ENCODE measurements at regions not wholly inside any gene's neighbourhood (a gene's known extent, or its start where the extent isn't known, plus 50 kb on each side); places are given as distances from the start of the nearest gene placed in this dataset.
A peak's percentile ranks its signal among the peaks of the same experiment; 100 is the strongest.

DNA sequence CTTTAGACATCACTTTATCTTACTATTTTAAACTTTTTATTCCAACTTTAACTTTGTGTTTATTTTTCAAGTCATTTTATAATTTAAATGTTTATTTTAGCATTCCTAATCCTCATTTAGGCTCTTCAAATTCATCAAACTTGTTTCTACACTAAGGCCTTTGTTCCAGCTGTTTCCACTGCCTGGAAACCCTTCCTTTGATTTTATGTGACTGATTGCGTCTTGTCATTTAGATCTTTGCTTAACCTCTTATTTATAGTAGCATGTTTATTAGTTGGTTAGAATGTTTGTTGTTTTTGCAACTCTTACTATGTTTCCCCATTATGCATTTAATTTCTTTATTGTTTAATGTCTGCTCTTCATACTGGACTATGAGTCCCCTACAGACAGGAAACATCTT is 132.0 kb downstream of the FAM181B start:
- TF ChIP-seq, protein P1, sequence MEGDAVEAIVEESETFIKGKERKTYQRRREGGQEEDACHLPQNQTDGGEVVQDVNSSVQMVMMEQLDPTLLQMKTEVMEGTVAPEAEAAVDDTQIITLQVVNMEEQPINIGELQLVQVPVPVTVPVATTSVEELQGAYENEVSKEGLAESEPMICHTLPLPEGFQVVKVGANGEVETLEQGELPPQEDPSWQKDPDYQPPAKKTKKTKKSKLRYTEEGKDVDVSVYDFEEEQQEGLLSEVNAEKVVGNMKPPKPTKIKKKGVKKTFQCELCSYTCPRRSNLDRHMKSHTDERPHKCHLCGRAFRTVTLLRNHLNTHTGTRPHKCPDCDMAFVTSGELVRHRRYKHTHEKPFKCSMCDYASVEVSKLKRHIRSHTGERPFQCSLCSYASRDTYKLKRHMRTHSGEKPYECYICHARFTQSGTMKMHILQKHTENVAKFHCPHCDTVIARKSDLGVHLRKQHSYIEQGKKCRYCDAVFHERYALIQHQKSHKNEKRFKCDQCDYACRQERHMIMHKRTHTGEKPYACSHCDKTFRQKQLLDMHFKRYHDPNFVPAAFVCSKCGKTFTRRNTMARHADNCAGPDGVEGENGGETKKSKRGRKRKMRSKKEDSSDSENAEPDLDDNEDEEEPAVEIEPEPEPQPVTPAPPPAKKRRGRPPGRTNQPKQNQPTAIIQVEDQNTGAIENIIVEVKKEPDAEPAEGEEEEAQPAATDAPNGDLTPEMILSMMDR (IDR thresholded peaks at IDR 0.05; ENCODE audit: control extremely low read depth, extremely low read depth, low read depth, missing control alignments): no peak
- POLR2A ChIA-PET: no interaction called here
- no peak for DNase-seq (ENCODE audit: extremely low spot score)
- CTCF ChIA-PET: interaction anchor here (0.9 to 2.3 kb wide), 2 partner anchors 10 to 13 kb away, joined by 5 to 9 read pairs; no protein-coding TSS in a partner anchor

DNA sequence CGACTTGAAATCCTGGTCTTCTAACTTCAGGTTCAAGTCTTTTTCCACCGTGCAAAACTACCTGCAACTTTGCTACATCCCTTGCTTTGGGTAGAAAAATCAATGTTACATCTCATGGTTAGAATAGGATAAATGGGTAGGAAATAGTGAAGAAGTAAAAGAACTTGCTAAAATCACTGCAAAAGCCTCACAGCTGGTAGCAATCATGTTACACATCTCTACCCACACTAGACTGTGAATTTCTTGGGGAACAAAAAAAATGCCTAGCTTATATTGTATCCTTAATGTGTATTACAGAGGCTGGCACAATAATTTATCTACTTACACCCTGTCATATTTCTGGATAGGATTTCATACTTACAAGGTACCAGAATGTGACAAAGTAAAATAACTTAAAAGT is 133.8 kb downstream of the FAM181B start:
- TF ChIP-seq, protein P1 (IDR thresholded peaks at IDR 0.05; ENCODE audit: control extremely low read depth, extremely low read depth, low read depth, missing control alignments): no peak
- DNase-seq (ENCODE audit: extremely low spot score): no peak
- ChIA-PET POLR2A (no interaction called here), CTCF (interaction anchor here (2.3 kb wide), 1 partner anchor 15 kb away, joined by 9 read pairs; no protein-coding TSS in a partner anchor)

DNA sequence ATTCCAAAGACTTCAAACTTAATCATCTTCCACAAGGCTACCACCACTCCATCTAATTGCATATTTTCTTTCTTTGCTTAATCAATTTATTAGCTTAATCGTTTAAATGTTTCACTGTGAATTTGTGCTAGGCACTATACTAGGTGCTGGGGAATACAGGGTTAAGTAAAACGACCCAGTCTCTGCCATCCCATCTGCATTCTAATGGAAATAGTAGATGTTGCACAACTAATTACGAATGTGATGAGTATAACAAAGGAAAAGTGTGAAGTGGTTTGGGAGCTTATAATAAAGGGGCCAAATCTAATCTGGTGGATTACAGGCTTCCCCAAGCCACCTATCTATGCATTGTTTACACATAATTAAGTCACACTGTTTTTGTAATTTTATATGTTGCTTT is 147.1 kb downstream of the FAM181B start:
- CTCF ChIA-PET: interaction anchor here (0.9 kb wide), 1 partner anchor 21 kb away, joined by 3 read pairs; no protein-coding TSS in a partner anchor
- POLR2A ChIA-PET: no interaction called here
- no peak for DNase-seq (ENCODE audit: extremely low spot score)
- TF ChIP-seq, protein P1 (IDR thresholded peaks at IDR 0.05; ENCODE audit: control extremely low read depth, extremely low read depth, low read depth, missing control alignments): no peak

DNA sequence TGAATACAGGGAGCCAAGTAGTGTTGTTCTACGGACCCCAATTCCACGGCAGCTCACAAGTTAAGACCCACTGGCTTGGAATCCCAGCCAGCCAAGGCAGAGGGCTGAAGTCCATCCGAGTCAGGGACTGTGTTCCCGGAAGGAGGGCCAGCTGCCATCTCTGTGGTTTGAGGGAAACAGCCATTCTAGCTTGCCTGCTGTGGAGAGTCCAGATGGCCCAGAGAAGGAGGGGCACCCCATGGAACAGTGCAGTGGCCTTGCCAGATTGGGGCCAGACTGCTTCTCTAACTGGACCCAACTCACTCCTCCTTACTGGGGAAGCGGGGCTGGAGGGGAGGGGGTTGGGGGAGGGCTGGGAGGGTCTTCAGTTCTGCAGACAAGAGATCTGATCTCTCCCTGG is 156.4 kb downstream of the FAM181B start:
- CTCF ChIA-PET: no interaction called here
- no peak for DNase-seq (ENCODE audit: extremely low spot score)

DNA sequence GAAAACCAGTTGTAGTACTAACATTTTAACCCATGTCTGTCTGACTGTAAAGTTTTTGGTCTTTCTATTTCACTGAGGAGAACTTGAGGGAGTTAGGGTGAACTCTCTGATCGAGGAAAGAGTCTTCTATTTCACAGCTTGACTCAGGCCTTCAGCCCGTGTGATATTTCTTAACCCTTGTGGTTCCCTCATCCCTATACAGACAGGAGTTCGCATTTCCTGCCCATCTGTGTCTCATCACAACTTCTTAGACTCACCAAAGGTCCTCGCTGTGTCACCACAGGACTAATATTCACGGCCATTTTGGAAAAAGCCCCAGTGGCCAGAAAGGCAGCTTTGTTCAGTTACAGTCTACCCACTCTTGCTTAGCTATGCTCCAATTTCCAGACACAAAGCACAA is 172.8 kb downstream of the FAM181B start:
- DNase-seq (ENCODE audit: extremely low spot score): no peak
- CTCF ChIA-PET: no interaction called here
- POLR2A ChIA-PET: no interaction called here
- TF ChIP-seq, protein P1 (IDR thresholded peaks at IDR 0.05; ENCODE audit: control extremely low read depth, extremely low read depth, low read depth, missing control alignments): no peak

More for the DNA sequence above, 156.4 kb downstream of the FAM181B start:
- POLR2A ChIA-PET: no interaction called here
- TF ChIP-seq, protein P1 (IDR thresholded peaks at IDR 0.05; ENCODE audit: control extremely low read depth, extremely low read depth, low read depth, missing control alignments): no peak

DNA sequence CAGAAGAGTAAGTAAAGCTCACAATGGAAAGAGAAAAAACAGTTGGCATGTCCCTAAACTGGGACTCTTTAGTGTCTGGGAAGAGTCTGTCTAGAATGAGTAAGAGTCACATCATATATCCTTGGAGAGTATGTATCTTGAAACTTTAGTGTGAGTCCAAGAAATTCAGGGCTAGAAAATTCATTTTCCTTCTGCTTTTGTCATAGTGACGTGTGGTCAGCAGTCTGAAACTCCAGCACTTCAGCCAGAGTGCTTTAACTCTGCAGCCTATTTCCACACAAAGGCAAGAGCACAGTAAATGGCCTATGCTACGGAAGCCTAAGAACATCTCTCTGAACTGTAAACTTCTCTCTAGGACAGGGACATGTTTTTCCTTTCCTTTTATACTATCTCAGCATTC is 174.1 kb downstream of the FAM181B start:
- CTCF ChIA-PET: no interaction called here
- POLR2A ChIA-PET: no interaction called here
- TF ChIP-seq, protein P1 (IDR thresholded peaks at IDR 0.05; ENCODE audit: control extremely low read depth, extremely low read depth, low read depth, missing control alignments): no peak
- no peak for DNase-seq (ENCODE audit: extremely low spot score)

DNA sequence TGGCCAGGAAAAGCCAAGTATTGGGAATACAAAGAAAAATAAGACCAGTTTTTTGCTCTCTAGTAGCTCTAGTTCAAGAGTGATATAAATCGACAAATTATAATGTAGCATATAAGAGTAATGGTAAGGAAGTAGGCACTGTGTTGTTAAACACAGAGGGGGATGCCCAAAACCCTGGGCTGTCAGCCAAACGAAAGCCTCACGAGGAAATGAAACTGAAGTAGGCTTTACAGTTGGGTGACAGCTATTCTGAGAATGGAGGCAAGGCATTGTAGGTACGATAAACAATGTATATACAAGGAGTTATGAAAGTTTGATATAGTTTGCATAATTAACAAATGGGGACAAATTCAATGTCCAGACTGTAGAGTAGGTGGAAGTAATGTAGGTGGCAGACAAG is 176.4 kb downstream of the FAM181B start:
- CTCF ChIA-PET: no interaction called here
- TF ChIP-seq, protein P1 (IDR thresholded peaks at IDR 0.05; ENCODE audit: control extremely low read depth, extremely low read depth, low read depth, missing control alignments): no peak
- peak; percentile 32 for DNase-seq (ENCODE audit: extremely low spot score)
- POLR2A ChIA-PET: no interaction called here
